Epithelial cell of esophagus (primary cell): ENCODE measurements at regions not wholly inside any gene's neighbourhood (a gene's known extent, or its start where the extent isn't known, plus 50 kb on each side); places are given as distances from the start of the nearest gene placed in this dataset.

Source experiments
- DNase-seq: peaks from one replicate; pipeline ENCODE4 v3.0.0; 2010; ENCODE audit warnings: low read depth
- H3K4me3 ChIP-seq: 2 replicates; pipeline ENCODE4 v1.5.1; 2011; ENCODE audit warnings: mild to moderate bottlenecking, low read length, control low read depth
- TF ChIP-seq, protein P1 (sequence below): IDR thresholded peaks from 2 replicates; pipeline ENCODE4 v1.5.1; 2011; ENCODE audit warnings: low read depth, mild to moderate bottlenecking, low read length, control low read depth, inconsistent platforms; ENCODE audit not compliant: insufficient read depth; ENCODE audit errors: missing control alignments

DNA sequence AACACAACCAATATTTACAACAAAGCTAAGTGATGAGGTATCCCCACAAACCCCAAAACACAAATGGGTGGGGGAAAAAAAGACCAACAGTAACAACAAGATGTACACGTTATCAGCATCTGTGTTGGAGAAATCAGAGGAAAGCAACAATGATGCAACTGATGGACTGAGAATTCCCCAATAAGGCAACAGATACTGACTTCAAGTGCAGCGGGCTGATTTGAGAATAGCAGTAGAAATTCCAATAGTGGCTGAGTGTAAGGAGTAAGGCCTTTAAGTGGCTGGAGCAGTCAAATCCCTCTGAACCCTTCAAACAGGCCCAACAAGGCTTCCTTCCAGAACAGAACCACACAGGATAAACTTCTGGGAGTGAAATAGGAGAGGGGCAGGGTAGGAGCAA lies 97.6 kb downstream of the TM2D1 start:
- no peak for DNase-seq
- TF ChIP-seq, protein P1, sequence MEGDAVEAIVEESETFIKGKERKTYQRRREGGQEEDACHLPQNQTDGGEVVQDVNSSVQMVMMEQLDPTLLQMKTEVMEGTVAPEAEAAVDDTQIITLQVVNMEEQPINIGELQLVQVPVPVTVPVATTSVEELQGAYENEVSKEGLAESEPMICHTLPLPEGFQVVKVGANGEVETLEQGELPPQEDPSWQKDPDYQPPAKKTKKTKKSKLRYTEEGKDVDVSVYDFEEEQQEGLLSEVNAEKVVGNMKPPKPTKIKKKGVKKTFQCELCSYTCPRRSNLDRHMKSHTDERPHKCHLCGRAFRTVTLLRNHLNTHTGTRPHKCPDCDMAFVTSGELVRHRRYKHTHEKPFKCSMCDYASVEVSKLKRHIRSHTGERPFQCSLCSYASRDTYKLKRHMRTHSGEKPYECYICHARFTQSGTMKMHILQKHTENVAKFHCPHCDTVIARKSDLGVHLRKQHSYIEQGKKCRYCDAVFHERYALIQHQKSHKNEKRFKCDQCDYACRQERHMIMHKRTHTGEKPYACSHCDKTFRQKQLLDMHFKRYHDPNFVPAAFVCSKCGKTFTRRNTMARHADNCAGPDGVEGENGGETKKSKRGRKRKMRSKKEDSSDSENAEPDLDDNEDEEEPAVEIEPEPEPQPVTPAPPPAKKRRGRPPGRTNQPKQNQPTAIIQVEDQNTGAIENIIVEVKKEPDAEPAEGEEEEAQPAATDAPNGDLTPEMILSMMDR = no peak
- H3K4me3 ChIP-seq = no peak overlapping the region

DNA sequence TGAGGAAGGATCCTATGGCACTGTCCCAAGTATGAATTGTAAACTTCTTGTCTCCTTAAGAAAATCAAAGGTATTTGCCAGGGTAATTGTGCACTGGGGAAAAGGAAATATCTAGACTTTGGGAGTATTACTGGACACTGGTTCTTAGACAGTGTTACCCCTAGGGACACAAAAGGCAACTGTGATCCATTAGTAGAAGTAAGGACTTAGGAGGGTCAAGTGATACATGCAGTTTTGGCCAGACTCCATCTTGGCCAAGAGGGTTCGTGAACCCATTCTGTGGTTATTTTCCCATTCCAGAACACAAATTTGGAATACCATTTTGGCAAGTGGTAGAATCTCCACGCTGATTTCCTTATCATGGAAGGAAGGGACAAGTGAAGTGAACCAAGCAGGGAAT lies 98.1 kb downstream of the TM2D1 start:
- TF ChIP-seq, protein P1 = no peak
- H3K4me3 ChIP-seq = no peak overlapping the region
- DNase-seq = no peak

DNA sequence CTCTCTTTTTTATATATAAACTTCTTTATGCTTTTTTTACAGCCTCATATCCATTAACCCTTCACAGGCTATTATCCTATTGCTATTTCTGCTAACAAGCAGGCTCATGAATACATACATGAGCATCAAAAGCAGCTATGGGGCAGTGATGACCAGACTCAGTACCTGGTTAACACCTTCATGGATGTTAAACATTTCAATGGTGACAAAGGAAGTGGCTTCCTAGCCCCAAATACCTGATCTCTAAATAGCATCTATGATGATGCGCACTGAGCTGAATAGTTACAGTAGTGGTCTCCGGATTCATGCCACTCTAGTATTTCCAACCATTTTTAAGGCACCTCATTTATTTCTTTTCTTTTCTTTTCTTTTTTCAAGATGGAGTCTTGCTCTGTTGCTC lies 101.1 kb downstream of the TM2D1 start:
- H3K4me3 ChIP-seq = no peak overlapping the region
- TF ChIP-seq, protein P1 = no peak
- no peak for DNase-seq

DNA sequence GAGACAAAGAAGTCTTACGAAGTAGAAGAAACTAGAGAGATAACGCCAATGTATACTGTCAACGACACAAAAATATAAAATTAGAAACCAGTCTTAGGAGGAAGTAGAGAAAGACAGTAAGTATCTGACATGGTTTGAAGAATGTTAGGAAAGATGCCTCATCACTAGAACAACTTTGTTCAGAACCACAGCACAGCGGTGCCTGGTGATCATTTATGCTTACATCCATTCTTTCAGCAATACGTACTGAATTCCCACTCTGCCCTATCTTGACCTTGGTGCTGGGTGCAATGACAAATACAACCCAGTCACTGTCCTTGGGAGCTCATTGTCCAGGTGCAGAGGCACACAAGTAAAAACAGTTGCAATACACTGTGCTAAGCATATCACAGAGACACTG lies 104.4 kb downstream of the TM2D1 start:
- DNase-seq = no peak
- no peak overlapping the region for H3K4me3 ChIP-seq
- TF ChIP-seq, protein P1 = no peak

DNA sequence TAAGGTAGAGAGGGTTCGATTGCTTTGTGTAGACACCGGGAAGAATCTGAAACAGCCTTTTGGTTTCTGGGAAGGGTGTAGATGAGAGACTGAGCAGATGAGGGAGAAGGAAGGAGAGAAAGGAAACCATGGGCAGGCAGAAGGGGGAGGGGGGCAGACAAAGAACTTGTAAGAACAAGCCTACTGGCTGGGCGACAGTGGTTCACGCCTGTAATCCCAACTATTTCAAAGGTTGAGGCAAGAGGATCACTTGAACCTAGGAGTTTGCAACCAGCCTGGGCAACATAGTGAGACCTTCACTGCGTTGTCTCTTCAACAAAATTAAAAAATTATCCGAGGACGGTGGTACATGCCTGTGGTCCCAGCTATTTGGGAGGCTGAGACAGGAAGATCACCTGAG lies 106.2 kb downstream of the TM2D1 start:
- peak; percentile 75 for DNase-seq
- no peak overlapping the region for H3K4me3 ChIP-seq
- TF ChIP-seq, protein P1 = no peak

DNA sequence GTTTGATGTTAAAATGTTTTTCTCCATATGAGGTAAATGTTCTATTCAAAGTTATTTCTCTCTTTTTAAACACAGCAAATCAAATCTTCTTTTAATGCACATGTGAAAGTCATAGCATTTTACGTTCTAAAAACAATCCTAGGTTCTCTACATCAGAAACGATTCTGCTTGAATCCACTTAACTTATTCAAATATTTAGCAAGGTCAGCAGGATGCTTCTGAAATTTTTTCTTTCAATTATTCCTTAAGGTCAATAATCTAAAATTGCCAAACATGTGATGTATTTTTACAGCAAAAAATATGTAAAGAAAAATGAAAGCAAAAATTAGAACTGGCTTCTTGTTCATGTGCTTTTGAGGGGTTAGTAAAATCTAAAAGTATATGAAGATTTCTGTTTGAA lies 106.7 kb downstream of the TM2D1 start:
- TF ChIP-seq, protein P1 = no peak
- no peak overlapping the region for H3K4me3 ChIP-seq
- DNase-seq = no peak

DNA sequence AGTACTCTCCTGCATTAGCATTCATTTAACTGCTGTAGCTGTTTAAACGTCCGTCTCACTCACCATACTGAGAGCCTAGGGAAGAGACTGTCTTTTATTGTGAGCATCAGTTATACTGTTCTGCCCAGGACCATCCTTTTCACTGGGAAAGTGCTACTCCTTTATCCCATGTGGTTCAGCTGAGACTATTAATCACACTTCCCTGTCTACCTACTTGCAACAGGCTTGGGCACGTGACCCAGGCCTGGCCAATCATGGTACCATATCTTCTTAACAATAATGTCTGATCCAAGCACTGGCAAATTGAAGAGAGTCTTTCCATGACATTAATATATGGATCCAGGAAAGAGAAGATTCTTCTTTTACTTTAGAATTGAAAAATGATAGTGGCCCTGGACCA lies 108.1 kb downstream of the TM2D1 start:
- peak; percentile 50 for DNase-seq
- no peak overlapping the region for H3K4me3 ChIP-seq
- TF ChIP-seq, protein P1 = no peak
